ENCODE measurements at regions not wholly inside any gene's neighbourhood (a gene's known extent, or its start where the extent isn't known, plus 50 kb on each side); places are given as distances from the start of the nearest gene placed in this dataset.

DNA sequence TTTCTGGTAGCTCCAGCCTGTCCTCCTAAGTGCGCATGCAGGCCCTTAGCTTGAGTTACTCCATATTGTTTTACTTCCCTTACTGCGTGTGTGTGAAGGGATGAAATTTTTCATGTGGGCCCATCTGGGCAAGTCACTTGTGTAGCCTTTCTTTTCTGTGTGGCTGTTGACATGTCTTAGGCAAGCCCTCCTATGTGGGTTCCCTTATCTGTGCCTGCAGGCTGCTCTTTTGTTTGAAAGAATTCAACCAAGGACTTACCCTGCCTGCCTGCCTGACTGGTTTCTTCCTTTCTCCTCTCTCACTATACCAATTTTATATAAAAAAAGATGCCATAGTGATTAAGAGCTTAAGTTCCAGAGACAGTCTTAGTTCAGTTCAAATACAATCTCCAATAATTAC lies 249.3 kb downstream of the ATG4C start:
- H3K9ac ChIP-seq (ENCODE audit: insufficient read depth in 1 of 2, low read depth in 2 of 2, low read length in 2 of 2): no peak overlapping the region
- ATAC-seq (no peak; the same call in 1 of the 3 replicates), DNase-seq (ENCODE audit: extremely low read depth in 1 of 4, low spot score in 3 of 4) (peak in 1 of 4 experiments; percentile 13), FAIRE-seq (no peak)
- H3K79me2 ChIP-seq (ENCODE audit: control insufficient read depth, insufficient read depth, low read length): no peaks in the 10 kb centered on the region
- ChIA-PET POLR2A (interaction anchor here (0.5 to 1.3 kb wide), 2 partner anchors 10 to 62 kb away, joined by 3 read pairs; no protein-coding TSS in a partner anchor), CTCF (ENCODE audit: low intra/inter-chr PET ratio) (no interaction called here)
- H3K4me2 ChIP-seq (ENCODE audit: insufficient read depth, low read length): no peak overlapping the region
- TF ChIP-seq POLR2G (IDR thresholded peaks at IDR 0.05; ENCODE audit: low read depth, low read length): no peak
- peak; percentile 81 for TF ChIP-seq ZNF311 (CRISPR knock-in tag; IDR thresholded peaks at IDR 0.05)
- TF ChIP-seq THRAP3 (IDR thresholded peaks at IDR 0.05; ENCODE audit: borderline replicate concordance): no peak
- no peak for TF ChIP-seq FOXK2 (conservative IDR thresholded peaks at IDR 0.05 in 1 of 2, IDR thresholded peaks at IDR 0.05 in 1 of 2; ENCODE audit: low read depth in 2 of 2)
- peak; percentile 13; the same call in 1 of the 2 replicates for TF ChIP-seq TCF3 (CRISPR knock-in tag; IDR thresholded peaks at IDR 0.05)
- TF ChIP-seq DMBX1 (CRISPR knock-in tag; IDR thresholded peaks at IDR 0.05; ENCODE audit: borderline replicate concordance): peak; percentile 43; the same call in 1 of the 2 replicates
- TF ChIP-seq NFRKB (IDR thresholded peaks at IDR 0.05; ENCODE audit: low read depth): no peak
- TF ChIP-seq JUNB (CRISPR knock-in tag; conservative IDR thresholded peaks at IDR 0.05): no peak
- no peak for TF ChIP-seq ZZZ3 (IDR thresholded peaks at IDR 0.05)
- TF ChIP-seq, protein P1, sequence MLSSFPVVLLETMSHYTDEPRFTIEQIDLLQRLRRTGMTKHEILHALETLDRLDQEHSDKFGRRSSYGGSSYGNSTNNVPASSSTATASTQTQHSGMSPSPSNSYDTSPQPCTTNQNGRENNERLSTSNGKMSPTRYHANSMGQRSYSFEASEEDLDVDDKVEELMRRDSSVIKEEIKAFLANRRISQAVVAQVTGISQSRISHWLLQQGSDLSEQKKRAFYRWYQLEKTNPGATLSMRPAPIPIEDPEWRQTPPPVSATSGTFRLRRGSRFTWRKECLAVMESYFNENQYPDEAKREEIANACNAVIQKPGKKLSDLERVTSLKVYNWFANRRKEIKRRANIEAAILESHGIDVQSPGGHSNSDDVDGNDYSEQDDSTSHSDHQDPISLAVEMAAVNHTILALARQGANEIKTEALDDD (IDR thresholded peaks at IDR 0.05): no peak
- no peak for TF ChIP-seq ESRRB (CRISPR knock-in tag; IDR thresholded peaks at IDR 0.05; ENCODE audit: borderline replicate concordance)
- no peak for TF ChIP-seq SMAD4 (CRISPR knock-in tag; conservative IDR thresholded peaks at IDR 0.05)
- TF ChIP-seq ADNP (tag; IDR thresholded peaks at IDR 0.05): no peak
- intact Hi-C loops (cut with micrococcal nuclease): no loop called here
- H3K4me1 ChIP-seq (replicated peaks in 1 of 2; ENCODE audit: control insufficient read depth in 2 of 2, insufficient read depth in 2 of 2, low read length in 2 of 2): no peaks in the 10 kb centered on the region
- no peak overlapping the region for H2AFZ ChIP-seq (ENCODE audit: low read depth, low read length)
- WGBS (ENCODE audit: insufficient coverage, low coverage, missing lambda C conversion rate): 7% methylated on average over 2 of the region's 2 CpGs
- peaks cover 0 to 7% of the 10 kb centered on the region in 2 experiments; a peak in 2 of 5 replicates for H3K27me3 ChIP-seq (ENCODE audit: control insufficient read depth in 2 of 2, insufficient read depth in 2 of 2, low read length in 2 of 2)
- H3K9me1 ChIP-seq (ENCODE audit: control insufficient read depth, insufficient read depth, low read length): peaks cover 3% of the 10 kb centered on the region
- H4K20me1 ChIP-seq (replicated peaks; ENCODE audit: control insufficient read depth, insufficient read depth, low read length): no peaks in the 10 kb centered on the region
- in situ Hi-C loops (cut with MboI): no loop called here
- no peak overlapping the region for H3K27ac ChIP-seq (ENCODE audit: extremely low read depth, low read depth, low read length)
- no peak overlapping the region for H3K4me3 ChIP-seq
- no peaks in the 10 kb centered on the region for H3K36me3 ChIP-seq (ENCODE audit: control insufficient read depth, insufficient read depth, low read length)
- no TSS peak for BruUV-seq (replicated peaks)
- H3K9me3 ChIP-seq (replicated peaks; ENCODE audit: control insufficient read depth, insufficient read depth, low read depth, low read length): no peaks in the 10 kb centered on the region

Data from K562 (cell line).